GM19240 (cell line): ENCODE measurements at regions not wholly inside any gene's neighbourhood (a gene's known extent, or its start where the extent isn't known, plus 50 kb on each side); places are given as distances from the start of the nearest gene placed in this dataset.
"Not testable (repeated sequence)": the region's sequence is repeated elsewhere in the genome, so short reads cannot be mapped to it uniquely, and the experiment has no call there.

Experiments used
- DNase-seq: peaks from one replicate; pipeline ENCODE4 v3.0.0; 2011; ENCODE audit warnings: low spot score; ENCODE audit not compliant: insufficient read length

GRCh38 chr2:14479486-14479885 is 153.0 kb upstream of the LRATD1 start:
- no peak for DNase-seq

GRCh38 chr2:14480120-14480519 is 152.4 kb upstream of the LRATD1 start:
- DNase-seq = no peak

GRCh38 chr2:14480906-14481305 is 151.6 kb upstream of the LRATD1 start:
- DNase-seq = no peak

- DNase-seq = no peak
Observed at GRCh38 chr2:14492920-14493503, 139.5 kb upstream of the LRATD1 start.

- DNase-seq = no peak
Observed at GRCh38 chr2:14494759-14495158, 137.8 kb upstream of the LRATD1 start.

GRCh38 chr2:14501061-14501460 is 131.5 kb upstream of the LRATD1 start:
- DNase-seq = no peak

GRCh38 chr2:14506955-14507354 is 125.6 kb upstream of the LRATD1 start:
- DNase-seq = not testable (repeated sequence)

GRCh38 chr2:14511541-14511940 is 121.0 kb upstream of the LRATD1 start:
- no peak for DNase-seq

- DNase-seq = no peak
Observed at GRCh38 chr2:14513903-14514302, 118.6 kb upstream of the LRATD1 start.

GRCh38 chr2:14516844-14517243 is 115.7 kb upstream of the LRATD1 start:
- no peak for DNase-seq

- DNase-seq = no peak
Observed at GRCh38 chr2:14517731-14518130, 114.8 kb upstream of the LRATD1 start.

- DNase-seq = no peak
Observed at GRCh38 chr2:14520385-14520945, 112.1 kb upstream of the LRATD1 start.

GRCh38 chr2:14524041-14524802 is 108.3 kb upstream of the LRATD1 start:
- DNase-seq = no peak

- DNase-seq = no peak
Observed at GRCh38 chr2:14524803-14525080, 107.8 kb upstream of the LRATD1 start.

GRCh38 chr2:14530506-14530905 is 102.0 kb upstream of the LRATD1 start:
- DNase-seq = no peak

- DNase-seq = no peak
Observed at GRCh38 chr2:14533131-14533757, 99.3 kb upstream of the LRATD1 start.

GRCh38 chr2:14535156-14535555 is 97.4 kb upstream of the LRATD1 start:
- DNase-seq = no peak

- no peak for DNase-seq
Observed at GRCh38 chr2:14536976-14537375, 95.5 kb upstream of the LRATD1 start.

GRCh38 chr2:14540015-14540414 is 92.5 kb upstream of the LRATD1 start:
- no peak for DNase-seq

GRCh38 chr2:14543284-14543683 is 89.2 kb upstream of the LRATD1 start:
- no peak for DNase-seq

- DNase-seq = no peak
Observed at GRCh38 chr2:14544247-14544646, 88.3 kb upstream of the LRATD1 start.

GRCh38 chr2:14547830-14548229 is 84.7 kb upstream of the LRATD1 start:
- DNase-seq = no peak

GRCh38 chr2:14550658-14551057 is 81.9 kb upstream of the LRATD1 start:
- DNase-seq = no peak
